ENCODE measurements at regions not wholly inside any gene's neighbourhood (a gene's known extent, or its start where the extent isn't known, plus 50 kb on each side); places are given as distances from the start of the nearest gene placed in this dataset.
"Not testable (repeated sequence)": the region's sequence is repeated elsewhere in the genome, so short reads cannot be mapped to it uniquely, and the experiment has no call there.

DNA sequence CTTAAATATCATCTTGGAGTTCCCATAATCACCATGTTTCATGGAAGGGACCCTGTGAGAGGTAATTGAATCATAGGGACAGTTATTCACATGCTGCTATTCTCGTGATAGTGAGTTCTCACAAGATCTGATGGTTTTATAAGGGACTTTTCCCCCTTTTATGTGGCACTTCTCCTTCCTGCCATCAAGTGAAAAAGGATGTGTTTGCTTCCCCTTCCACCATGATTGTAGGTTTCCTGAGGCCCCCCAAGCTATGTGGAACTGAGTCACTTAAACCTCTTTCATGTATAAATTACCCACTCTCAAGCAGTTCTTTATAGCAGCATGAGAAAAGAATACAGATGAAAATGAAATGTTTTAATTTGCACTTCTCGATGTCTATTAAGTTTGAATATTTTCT is 112.0 kb downstream of the ZNF648 start:
- in situ Hi-C loops (cut with MboI; ENCODE audit: low sequenced_read_pairs) = loop anchor here (25.0 kb wide), 1 partner anchor 462 kb away; the partner anchor contains the start of gene CACNA1E

DNA sequence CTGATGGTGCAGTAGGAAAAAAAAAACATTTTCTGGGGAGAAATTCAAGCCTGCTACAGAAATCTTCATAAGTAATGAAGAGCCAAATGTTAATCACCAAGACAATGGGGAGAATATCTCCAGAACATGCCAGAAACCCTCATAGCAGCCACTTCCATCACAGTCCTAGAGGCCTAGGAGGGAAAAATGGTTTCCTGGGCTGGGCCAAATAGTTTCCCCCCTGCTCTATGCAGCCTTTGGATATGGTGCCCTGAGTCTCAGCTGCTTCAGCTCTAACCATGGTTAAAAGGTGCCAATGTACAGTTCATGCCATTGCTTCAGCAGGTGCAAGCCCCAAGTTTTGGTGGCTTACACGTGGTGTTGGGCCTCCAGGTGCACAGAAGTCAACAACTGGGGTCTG is 113.1 kb downstream of the ZNF648 start:
- in situ Hi-C loops (cut with MboI; ENCODE audit: low sequenced_read_pairs) = loop anchor here (25.0 kb wide), 1 partner anchor 461 kb away; the partner anchor contains the start of gene CACNA1E

DNA sequence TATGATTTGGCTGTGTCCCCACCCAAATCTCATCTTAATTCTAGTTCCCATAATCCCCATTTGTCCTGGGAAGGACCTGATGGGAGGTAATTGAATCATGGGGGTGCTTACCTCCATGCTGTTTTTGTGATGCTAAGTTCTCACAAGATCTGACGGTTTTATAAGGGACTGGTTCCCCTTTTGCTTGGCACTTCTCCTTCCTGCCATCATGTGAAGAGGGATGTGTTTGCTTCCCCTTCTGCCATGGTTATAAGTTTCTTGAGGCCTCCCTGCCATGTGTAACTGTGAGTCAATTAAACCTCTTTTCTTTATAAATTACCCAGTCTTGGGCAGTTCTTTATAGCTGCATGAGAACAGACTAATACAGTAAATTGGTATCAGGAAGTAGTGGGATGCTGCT is 114.1 kb downstream of the ZNF648 start:
- in situ Hi-C loops (cut with MboI; ENCODE audit: low sequenced_read_pairs) = loop anchor here (25.0 kb wide), 1 partner anchor 460 kb away; the partner anchor contains the start of gene CACNA1E

DNA sequence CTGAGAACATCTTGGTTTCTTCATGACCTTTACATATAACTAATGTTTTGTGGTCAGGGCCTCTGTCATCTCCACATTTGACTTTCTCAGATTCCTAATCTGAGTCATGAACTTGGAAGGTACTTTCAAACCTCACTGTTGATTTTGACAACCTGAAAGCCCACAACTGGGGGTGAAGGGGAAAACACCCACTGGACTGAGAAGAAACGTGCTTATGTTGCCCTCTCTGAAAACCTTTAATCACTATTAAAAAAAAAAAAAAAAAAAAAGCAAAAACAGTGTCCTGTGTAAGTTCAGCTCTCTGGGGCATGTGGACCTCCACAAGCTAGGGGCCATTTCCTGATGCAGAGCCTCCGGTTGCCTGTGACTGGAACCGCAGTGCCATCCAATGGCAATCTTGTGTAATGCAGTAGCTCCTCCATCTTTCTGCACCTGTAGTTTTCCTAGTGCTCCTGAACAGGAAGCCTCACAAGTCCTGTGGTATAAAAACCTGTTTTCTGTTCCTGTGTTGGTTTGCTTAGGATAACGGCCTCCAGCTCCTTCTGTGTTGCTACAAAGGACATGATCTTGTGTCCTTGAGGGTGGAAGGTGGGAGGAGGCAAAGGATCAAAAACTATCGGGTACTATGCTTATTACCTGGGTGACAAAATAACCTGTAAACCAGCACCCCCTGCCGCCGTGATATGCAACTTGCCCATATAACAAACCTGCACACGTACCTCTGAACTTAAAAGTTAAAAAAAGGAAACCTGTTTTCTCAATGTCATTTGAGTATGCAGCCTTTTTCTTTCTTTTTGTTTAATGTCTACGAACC is 124.5 kb downstream of the ZNF648 start:
- in situ Hi-C loops (cut with MboI; ENCODE audit: low sequenced_read_pairs) = loop anchor here (25.0 kb wide), 1 partner anchor 450 kb away; the partner anchor contains the start of gene CACNA1E

DNA sequence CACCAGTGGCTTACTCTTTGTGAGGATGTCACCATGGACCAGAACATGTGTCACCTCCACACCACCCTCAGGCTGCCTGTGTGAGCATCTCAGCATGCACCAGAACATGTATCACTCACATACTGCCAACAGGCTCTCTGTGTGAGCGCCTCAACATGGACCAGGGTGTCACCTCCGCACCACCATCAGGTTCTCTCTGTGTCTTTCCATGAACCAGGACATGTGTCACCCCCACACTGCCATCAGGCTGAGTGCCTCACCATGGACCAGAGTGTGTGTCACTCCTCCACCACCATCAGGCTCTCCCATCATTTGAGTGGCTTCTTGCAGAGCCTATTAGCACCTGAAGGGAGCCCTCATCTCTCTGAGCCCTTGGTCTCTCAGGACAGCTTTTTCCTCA is 125.2 kb downstream of the ZNF648 start:
- in situ Hi-C loops (cut with MboI; ENCODE audit: low sequenced_read_pairs) = loop anchor here (25.0 kb wide), 1 partner anchor 449 kb away; the partner anchor contains the start of gene CACNA1E

DNA sequence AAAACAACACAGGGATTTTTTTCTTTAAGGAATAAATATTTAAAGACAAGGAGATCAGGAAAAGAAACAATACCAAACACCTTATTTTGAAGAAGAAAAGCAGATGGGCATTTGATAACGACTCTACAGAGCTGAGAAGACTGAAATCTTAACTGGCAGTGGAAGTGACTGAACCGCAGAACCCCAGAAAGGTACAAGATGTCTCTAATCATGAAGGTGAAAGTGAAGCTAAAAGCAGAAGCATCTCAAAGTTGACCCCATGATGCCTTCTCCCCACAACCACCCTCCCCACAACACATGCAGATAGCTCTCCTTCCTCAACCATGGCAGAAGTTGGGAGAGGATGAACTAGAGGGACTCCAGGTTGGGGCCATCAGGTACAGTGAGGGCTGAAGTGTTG is 129.6 kb downstream of the ZNF648 start:
- in situ Hi-C loops (cut with MboI; ENCODE audit: low sequenced_read_pairs) = loop anchor here (25.0 kb wide), 1 partner anchor 445 kb away; the partner anchor contains the start of gene CACNA1E

DNA sequence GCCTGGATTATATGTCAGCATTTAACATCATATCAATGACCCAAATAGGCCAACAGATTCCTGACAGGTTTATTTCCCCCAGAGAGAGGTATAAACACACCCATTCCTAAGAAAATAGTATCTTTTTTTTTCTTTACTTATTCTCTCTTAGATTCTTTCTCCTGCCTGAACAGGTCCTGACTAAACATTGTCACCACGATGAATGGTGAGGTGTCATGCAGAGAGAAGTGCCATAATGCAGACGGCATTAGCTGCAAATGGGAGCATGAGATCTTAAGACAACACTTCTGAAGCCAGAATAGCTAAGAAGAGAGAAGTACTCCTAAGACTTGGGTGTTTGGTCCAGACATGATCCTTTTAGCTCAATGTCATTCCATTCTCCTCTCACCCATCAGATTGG is 131.3 kb downstream of the ZNF648 start:
- in situ Hi-C loops (cut with MboI; ENCODE audit: low sequenced_read_pairs) = loop anchor here (25.0 kb wide), 1 partner anchor 443 kb away; the partner anchor contains the start of gene CACNA1E

DNA sequence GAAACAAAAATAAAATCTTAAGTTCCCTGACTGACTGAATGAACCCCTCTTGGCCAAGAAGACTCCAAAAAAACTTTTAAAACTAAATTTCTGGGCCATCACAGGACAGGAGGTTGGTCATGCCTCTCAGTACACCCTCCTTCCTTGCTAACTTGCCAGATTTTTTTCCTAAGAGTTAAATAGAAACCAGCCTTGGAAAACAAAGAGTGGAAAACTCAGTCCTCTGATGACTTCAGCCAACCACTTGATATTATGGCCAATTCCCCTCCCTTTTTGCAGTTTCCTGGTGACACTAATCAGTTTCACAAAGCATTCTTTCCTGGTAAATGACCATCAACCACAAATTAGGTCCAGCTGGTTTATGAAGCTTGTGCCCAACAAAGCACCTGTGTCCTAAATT is 134.8 kb downstream of the ZNF648 start:
- in situ Hi-C loops (cut with MboI; ENCODE audit: low sequenced_read_pairs) = loop anchor here (25.0 kb wide), 1 partner anchor 439 kb away; the partner anchor contains the start of gene CACNA1E

DNA sequence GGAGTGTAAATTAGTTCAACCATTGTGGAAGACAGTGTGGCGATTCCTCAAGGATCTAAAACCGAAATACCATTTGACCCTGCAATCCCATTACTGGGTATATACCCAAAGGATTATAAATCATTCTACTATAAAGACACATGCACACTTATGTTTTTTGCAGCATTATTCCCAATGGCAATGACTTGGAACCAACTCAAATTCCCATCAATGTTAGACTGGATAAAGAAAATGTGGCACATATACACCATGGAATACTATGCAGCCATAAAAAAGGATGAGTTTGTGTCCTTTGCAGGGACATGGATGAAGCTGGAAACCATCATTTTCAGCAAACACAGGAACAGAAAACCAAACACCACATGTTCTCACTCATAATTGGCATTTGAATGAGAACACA is 137.5 kb downstream of the ZNF648 start:
- in situ Hi-C loops (cut with MboI; ENCODE audit: low sequenced_read_pairs) = not testable (repeated sequence)

DNA sequence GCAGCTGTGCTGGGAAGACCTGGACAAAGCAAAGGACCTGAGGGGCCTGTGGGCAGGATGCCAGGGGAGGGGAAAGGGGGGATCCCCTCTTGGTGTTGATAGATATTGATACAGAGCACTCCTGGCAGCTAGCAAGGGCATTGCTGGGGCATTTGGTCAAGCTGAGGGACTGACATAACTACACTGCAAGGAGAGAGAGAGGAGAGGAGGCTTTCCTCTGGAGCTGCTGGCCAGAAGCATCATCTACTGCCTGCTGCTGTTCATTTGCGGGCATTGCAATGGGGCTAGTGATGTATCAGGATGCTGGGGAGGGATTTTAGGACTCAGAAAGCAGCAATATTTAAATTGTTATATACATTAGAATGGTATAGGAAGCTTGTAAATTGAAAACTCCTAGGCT is 142.0 kb downstream of the ZNF648 start:
- in situ Hi-C loops (cut with MboI; ENCODE audit: low sequenced_read_pairs) = no loop called here

DNA sequence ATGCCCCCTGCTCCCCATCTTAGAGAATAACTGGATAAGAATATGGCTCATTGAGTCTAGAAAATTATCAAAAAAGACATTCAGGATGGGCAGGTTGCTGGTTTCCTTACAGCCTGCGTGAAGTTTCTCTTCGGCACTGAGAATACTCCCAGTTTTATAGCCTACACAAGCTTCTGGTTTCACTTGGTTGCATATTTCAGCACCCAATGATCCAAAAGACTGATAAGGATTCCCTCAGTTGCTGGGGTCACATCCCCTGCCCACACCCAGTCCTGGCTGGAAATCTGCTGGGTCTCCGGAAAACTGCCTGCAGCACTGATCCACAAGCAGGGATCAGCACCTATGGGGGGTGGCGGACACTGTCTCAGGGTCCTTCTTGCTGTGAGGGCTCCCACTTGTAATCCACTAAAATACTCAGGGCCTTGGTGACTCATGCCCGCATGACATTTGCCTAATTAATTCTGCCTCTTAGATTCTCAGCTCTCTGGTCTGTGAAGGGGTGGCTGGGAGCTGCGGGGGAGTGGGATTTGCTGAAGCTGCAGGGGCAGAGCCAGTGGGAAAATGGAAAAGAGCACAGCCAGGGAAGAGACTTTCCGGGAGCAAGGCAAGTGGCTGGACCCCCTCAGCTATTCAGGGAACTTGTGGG is 142.5 kb downstream of the ZNF648 start:
- in situ Hi-C loops (cut with MboI; ENCODE audit: low sequenced_read_pairs) = no loop called here

DNA sequence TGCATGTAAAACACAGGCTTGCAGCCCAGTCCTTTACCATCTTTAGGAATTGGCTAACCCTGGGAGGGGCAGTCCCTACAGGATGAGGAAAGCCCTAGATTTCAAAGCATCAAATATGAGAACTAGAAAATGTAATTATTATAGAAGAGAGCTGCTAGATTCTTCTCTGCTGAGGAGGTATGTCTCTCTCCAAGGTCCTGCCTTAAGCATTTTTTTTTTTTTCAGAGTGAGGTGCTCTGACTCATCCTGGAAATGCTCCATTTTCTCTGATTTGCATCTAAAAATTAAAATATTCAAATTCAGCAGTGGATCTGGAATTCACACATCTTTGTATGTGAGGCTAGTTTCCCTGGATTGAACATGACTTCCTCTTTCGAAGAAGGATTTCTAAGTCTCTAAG is 149.8 kb downstream of the ZNF648 start:
- in situ Hi-C loops (cut with MboI; ENCODE audit: low sequenced_read_pairs) = no loop called here

DNA sequence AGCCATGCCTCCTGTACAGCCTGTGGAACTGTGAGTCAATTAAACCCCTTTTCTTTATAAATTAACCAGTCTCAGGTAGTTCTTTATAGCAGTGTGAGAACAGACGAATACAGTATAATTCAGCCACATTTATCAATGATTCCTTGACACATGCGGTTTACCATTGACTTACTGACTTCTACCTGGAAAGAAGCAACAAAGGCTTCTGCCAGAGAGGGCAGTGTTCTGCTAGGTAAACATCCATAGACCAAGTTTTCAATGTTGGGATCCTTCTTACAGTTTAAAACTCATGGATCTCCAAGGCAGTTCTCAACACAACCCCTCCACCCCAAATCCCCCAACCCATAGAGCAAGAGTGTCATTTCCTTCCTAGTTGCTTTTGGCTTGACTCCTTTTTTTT is 150.6 kb downstream of the ZNF648 start:
- in situ Hi-C loops (cut with MboI; ENCODE audit: low sequenced_read_pairs) = no loop called here

DNA sequence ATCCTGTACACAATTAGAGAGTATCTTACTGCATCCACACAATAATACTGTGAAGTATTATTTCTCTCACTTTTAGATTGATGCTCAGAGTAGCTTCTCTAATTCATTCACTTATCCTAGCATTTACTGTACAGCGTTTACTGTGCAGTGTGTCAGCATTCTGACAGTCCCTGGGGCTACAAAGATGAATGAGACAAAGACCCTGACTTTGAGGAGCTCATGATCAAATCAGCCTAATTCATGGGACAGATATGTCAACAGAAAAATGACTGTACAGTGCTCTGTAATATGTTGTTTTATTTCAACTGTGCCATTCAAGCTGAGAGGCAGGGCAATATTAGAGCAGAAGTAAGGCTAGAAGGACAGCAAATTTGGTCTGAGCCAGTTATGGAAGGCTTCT is 152.5 kb downstream of the ZNF648 start:
- in situ Hi-C loops (cut with MboI; ENCODE audit: low sequenced_read_pairs) = no loop called here

DNA sequence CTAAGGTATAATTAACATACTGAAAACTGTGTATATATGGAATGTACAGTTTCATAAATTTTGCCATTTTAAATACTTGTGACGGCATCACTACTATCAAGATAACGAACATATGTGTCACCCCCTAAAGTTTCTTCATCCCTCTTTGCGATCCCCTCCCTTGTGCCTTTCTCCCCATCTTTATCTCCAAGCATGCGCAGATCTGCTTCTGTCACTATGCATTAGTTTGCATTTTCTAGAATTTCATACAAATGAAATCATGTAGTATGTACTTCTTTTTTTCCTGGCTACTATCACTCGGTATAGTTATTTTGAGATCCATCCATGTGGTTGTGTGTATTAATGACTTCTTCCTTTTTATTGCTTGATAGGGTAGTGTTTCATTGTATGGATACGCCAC is 154.9 kb downstream of the ZNF648 start:
- in situ Hi-C loops (cut with MboI; ENCODE audit: low sequenced_read_pairs) = no loop called here

DNA sequence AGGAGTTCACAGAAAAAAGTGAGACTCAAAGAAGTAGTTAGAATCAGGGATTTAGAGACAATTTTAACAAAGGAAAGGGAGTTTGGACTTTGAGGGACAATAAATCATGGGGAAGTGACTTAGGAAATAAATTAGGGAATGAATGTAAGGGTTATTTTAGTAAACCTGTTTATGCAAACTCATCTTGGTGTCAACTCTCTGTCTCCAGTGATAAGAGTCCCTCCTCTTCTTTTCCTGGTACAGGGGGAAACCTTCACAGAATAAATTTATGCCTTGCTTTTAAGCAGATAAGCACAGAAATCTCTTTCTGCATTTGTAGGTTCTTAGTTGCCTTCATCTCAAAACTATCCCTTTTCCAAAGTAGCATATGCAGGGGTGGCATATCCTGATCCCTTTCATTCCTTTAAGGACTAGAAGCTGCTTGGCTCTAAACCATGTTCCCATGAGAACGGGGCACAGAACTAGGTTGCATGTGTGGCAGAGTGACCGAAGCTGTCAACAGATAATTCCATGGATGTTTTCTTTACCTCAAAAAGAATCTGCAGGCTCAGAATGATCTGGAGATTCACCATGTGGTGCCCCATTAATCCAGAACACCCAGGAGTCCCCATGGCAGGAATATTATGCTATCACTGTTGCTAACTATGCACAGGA is 155.4 kb downstream of the ZNF648 start:
- in situ Hi-C loops (cut with MboI; ENCODE audit: low sequenced_read_pairs) = no loop called here

DNA sequence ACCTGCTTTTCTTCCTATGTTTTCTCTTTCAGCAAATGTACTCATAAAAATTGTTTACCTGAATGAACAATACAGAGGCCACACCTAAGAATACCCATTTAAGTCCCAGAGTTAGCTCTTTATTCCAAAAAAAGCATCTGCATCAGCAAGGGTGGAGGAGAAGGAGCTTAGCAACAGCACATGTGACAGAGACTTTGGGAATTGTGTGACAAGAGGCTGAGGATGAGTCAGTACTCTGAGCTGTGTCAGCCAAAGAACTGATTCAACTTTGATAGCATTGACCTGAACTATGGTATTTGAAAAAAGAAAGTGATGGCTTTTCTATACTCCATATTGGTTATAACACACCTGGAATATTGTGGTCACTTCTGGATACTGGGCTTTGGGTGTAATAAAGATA is 162.7 kb downstream of the ZNF648 start:
- in situ Hi-C loops (cut with MboI; ENCODE audit: low sequenced_read_pairs) = no loop called here

DNA sequence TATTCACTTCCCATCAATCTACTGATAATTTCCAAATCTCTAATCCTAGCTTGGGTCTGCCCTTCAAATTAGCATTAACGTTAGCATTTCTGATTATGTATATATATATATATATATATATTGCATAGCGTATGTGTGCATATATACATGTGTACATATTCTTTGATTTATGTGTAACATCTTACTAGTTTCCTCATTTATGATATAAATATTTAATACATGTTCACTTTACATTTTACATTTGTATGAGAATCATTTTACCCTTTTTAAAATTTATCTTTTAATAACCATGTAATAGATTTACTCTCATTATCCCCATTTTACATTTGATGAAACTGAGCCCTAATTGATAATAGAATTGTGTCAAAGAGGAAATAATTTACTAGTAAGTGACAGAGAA is 164.7 kb downstream of the ZNF648 start:
- in situ Hi-C loops (cut with MboI; ENCODE audit: low sequenced_read_pairs) = no loop called here

DNA sequence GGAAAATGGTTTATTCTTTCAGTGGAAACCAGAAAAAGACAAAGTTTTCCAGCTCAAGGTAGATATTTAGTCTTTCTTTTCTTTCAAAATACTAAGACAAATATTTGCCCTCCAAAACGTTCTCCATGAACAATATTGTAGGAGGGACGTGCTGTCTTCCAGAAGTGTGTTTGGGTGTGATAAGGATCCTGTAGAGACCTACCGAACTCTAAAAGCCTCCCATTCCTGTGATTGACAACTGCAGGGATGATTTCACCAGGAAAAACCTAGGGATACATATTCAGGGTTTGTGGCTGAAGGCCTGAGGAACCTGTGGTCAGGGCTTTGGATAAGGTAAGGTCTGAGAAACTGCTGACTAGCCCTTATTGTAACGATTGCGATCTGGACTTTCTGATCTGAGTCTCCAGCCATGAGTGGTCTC is 167.1 kb downstream of the ZNF648 start:
- in situ Hi-C loops (cut with MboI; ENCODE audit: low sequenced_read_pairs) = no loop called here

DNA sequence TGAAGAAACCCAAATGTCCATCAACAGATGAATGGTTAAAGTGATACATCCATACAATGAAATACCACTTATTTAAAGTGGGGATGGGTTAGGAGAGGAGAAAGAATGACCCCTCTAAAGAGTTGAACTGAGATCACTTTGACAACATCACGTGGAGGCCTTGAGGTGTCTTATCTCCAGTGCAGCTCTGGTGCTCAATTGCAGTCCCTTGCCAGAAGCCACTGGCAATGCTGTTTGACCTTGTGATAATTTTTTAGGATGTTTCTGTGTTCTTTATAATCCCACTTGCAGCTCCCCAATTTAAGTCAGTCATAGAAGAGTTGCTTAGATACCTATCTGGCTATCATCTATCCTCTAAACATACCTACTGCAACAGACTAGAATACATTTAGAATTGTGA is 167.6 kb downstream of the ZNF648 start:
- in situ Hi-C loops (cut with MboI; ENCODE audit: low sequenced_read_pairs) = no loop called here

DNA sequence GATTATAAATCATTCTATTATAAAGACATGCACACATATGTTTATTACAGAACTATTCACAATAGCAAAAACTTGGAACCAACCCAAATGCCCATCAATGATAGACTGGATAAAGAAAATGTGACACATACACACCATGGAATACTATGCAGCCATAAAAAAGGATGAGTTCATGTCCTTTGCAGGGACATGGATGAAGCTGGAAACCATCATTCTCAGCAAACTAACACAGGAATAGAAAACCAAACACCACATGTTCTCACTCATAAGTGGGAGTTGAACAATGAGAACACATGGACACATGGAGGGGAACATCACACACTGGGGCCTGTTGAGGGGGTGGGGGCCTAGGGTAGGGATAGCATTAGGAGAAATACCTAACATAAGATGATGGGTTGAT is 168.4 kb downstream of the ZNF648 start:
- in situ Hi-C loops (cut with MboI; ENCODE audit: low sequenced_read_pairs) = not testable (repeated sequence)

All from HL-60/S4 treated with retinoic acid at 250 ng/mL for 4 days and 3 days (cell line).